HG03108 (cell line): ENCODE measurements at regions not wholly inside any gene's neighbourhood (a gene's known extent, or its start where the extent isn't known, plus 50 kb on each side); places are given as distances from the start of the nearest gene placed in this dataset.

Source experiments
- ATAC-seq: cut with Tn5 transposase; IDR thresholded peaks from one replicate; pipeline ENCODE4 v1.9.1; 2021; ENCODE audit warnings: moderate library complexity; ENCODE audit not compliant: unreplicated experiment

DNA sequence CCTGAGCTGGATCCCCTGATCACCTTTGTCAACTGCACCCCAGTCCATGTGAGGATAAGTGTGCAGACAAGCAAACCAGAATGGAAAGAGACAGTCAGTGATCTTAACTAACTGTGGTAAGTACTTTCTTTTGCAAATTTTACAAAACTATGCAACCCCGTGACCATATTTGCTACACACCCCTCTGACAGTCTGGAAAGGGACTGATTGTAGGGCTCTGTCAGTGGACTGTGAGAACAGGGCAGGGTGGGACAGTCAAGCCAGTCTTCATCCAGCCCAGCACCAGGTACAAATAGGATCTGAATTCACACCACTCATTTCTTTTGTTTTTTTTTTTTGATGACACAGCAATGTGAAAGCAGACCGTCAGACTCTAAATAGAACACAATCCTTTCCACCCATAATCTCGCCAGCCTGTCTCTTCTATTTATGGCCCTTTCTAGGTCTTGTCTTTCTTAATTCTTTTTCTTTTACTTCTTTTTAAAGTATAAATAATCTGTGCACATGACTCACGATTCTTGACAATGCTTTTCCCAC, 165.6 kb downstream of the ARL6IP6 start:
- ATAC-seq: no peak

DNA sequence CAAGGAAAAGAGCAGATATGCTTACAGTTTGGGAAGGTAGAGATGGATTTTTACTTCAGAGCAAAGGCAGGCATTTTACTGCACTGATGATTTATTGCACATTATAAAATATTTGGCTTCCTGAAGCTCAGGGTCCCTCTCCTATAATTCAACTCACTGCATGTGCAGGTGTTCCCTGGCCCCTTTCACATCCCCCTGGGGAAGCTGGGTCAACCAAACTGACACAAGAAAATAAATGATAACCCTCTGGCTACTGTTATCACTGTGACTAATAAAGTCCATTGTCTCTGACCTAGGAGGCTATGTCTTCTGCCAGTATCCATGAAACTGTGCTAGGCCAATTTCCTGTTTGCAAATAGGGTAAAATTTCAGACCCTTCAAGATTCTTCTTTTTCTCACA, 163.1 kb downstream of the ARL6IP6 start:
- no peak for ATAC-seq

DNA sequence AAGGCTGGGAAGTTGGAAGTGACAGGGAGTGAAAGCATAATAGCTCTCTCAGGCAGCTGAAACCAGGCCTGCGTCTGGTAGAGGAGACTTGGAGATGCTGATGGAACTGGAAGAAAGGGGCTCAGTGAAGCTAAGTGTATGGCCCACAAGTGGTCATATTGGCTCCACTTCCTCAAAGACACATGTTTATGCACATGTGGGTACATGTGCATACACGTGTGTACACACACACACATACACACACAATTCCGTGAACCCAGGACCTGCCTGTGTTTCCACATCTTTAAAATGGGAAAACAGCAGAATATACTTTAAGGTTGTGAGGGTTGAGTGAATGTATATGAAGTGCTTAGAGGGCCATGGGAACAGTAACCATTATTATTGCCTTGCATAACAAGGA, 160.9 kb downstream of the ARL6IP6 start:
- no peak for ATAC-seq

DNA sequence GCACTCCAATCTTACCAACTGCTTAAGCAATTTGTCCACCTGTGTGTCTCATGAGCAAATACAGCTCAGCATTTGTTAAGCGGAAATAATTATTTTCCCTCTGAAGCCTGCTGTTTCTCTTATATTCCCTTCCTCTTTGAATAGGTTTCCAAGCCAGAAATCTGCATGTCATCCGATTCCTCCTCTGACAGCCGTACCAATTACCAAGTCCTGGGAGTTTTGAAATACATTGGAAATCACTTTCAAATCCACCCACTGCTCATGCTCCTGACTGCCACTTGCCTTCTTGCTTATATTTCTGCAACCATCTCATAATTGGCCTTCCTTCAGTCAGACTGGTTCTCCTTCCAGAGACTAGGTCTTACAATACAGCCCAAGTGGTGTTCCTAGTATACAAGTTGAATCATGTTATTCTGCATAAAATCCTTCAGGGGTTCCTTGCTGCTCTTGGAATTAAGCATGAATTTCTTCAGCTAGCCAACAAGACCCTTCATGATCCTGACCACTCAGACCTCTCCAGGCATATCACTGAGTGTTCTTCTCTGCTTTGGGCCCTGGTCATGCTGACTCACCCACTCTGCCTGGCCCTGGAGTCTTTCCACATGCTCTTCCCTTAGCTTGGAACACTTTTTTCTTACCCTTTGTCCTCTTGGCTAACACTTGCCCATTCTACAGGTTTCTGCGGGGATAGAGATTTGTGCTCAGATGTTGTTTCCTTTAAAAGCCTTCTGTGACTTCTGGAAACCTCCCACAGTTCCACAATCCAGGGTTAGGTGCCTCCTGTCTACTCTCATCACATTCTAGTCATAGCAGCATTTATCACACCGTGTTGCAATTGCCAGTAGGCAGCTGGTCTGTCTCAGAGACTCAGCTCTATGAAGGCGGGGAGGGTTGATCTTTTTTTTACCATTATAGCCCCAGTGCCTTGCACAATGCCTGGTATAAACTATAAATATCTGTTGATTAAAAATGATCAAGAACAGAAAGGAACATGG, 157.6 kb downstream of the ARL6IP6 start:
- no peak for ATAC-seq

DNA sequence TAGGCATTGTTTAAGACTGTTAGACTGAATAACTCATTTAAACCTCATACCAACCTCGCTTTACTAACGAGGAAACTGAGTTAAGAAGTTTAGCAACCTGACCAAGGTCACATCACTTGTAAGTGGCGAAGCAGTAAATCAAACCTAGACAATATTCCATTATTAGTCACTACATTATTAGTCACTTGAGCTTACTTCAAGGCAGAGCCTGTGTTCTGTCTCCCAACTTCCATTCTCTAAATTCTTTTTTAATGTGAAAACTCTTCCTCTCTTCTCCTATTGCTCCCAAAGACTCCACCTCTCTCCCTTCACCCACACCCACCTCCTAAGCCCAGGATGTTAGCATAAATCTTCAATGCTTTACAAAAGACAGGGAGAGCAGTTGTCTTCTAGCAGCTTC, 156.5 kb downstream of the ARL6IP6 start:
- no peak for ATAC-seq

DNA sequence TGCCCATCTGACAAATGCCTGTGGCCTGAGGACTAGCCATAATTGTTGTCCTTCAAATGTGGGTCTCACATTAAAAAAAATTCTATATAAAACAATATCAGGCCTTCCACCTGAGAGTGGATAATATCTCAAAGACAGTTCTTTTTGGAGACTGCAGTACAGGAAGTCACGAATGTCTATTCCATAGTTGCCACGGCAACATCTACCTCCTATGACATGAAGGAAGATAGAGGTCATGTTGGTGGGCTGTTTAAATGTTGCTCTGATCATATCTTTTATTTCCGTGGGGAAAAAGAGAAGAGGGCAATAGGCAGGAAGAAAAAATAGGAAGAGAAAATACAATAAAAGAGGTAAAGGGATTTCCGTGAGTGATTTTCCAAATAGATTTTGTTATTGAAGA, 151.8 kb downstream of the ARL6IP6 start:
- no peak for ATAC-seq

DNA sequence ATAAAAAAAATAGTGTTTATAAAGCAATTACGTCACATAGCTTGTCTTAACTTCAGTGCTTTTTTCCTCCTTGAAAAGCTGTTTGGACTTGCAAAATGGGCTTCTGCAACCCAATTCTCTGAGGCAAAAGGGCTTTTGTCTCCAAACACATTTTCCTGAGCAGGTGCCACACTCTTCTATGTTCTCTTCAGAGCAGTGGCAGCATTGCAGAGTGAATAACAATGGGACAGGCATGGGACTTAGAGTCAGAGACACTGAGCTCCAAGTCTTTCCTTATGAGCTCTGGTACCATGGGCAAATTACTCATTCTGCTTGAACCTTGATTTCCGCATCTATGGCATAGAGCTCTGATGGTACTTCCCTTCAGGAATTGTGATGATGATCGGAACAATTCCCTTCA, 149.0 kb downstream of the ARL6IP6 start:
- ATAC-seq: no peak

DNA sequence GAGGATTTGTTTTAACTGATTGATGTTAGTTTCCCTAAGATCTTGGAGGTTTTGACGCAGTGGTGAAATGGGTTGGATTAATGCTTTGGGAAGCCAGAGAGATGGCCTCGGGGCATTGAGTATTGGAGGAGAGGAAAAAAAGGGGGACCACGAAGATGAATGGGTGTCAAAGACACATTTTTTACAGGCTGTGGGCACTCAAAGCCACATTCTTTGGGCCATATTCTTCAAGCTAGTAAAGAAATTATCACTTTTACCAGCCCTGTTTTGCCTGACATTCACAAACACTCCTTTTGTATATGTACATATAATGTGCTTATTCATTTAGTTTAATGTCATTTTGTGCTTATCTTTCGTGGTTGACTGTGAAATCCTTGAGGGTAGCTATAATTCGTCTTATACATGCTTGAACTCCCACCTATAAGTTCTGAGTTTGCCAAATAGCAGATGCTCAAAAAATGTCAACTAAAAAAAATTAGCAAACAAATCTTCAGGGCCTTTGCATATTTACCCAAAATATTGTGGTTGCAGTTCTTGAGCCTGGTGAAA, 146.3 kb downstream of the ARL6IP6 start:
- ATAC-seq: no peak

DNA sequence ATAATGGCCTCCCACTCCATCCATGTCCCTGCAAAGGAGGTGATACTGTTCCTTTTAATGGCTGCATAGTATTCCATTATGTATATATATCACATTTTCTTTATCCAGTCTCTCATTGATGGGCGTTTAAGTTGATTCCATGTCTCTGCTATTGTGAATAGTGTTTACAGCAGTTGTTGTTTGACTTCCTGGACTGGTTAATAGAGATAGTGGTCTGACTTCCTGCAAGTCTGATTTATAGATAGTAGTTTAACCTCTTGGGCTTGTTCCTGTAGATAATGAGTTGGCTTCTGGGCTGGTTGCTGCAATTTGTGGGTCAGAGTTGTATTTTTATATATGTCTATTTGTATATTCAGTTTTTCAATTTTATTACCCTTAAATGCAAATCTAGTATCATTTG, 145.4 kb downstream of the ARL6IP6 start:
- no peak for ATAC-seq

DNA sequence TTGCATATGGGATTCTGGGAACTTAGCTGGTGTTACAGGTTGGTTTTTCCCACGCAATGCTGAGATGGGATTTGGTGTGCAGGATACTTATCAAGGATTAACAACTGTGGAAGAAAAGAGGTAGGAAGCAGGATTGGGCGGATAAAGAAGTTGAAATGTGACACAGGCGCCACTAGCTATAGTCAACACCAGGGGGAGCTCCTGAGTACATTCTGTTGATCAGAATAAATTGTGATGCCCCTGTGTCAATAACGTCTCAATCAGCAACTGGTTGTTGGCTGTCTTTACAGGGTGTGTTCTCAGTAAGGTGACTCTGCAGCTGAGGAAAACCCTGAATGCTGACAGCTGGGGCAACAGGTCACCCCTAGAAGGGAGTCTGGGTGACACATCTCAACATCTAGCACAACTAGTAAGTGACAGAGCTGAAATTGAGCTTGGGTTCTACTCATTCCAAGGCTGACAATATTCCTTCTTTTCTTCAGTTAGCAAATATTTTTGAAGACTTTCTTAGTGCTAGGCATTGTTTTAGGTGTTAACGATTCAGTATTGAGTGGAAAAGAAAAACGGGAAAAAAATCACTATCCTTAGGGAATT, 143.0 kb downstream of the ARL6IP6 start:
- ATAC-seq: no peak

DNA sequence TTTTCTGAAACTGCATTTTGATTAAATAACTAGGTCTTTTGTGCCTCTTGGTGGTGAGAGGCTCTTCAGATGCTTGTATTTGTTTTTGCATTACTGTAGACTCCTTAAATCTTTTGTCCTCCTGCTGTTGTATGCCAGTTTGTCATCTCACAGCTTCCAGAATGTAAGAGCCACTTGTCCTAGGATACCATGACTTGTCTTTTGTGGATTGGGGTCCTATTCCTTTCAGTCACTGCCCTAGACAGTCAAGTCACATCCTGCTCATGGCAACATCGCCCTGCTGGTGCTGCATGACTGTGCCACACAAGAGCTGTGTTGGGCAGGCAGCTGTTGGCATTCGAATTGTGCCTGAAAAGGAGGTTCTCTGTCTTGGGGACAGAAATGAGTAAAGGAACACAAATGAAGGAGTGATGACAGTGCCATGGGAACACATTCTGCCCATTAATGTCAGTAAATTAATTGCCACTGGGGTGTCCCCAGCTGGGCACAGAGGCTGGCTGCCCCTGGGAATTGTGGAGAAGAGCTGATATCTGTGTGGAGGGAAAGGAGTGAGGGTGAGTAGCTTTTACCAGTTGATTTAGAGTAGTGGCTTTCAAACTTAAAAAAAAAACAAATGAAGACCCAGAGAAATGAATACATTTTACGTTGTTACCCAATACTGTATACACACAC, 140.3 kb downstream of the ARL6IP6 start:
- ATAC-seq: no peak

DNA sequence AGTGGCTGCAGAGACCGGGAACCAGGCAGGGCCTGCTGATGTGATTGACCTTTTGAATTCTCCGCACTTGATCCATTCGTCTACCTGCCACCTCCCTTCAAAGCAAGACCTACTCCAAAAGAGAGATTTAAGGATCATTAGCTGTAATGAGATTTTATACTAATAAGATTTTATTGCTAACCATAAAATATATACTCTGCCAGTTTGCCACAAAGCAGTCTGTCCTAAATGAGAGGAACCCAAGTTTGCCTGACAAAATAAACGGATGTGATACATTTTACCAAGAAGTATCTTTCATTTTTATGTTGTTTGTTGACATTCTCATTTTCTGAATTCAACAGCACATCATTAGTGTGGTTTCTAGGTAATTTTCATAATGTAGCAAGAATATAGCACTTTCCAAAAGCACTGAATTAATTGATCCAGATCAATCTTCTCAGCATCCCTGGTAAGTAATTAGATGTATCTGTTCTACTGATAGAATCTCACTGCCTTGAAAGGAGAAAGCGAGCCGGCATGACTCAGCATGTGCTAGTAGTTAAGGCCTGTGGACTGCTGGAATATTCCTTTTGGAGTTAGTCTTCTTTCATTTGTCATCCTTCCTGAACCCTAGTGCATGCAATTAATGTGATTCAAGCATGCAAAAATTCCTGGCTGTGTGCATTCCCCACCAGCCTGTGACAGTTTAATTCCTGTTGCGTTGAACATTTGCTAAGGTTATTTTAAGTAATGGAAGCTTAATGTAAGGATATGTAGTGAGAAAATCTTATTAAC, 128.5 kb downstream of the ARL6IP6 start:
- no peak for ATAC-seq

DNA sequence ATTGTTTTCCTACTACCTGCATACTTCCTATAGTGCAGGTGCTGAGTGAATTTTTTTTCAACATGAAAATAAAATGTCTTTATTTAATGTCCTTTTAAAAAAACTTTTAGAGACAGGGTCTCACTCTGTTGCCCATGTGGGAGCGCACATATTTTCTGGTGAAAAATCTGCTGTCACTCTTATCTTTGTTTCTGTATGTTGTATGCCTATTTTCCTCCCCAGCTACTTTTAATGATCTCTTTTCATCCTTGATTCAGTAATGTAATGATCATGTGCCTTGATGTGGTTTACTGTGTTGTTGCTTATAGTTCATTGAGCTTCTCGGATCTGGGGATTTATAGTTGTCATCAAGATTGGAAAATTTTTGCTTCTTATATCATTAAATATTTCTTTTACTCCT, 117.3 kb downstream of the ARL6IP6 start:
- no peak for ATAC-seq

DNA sequence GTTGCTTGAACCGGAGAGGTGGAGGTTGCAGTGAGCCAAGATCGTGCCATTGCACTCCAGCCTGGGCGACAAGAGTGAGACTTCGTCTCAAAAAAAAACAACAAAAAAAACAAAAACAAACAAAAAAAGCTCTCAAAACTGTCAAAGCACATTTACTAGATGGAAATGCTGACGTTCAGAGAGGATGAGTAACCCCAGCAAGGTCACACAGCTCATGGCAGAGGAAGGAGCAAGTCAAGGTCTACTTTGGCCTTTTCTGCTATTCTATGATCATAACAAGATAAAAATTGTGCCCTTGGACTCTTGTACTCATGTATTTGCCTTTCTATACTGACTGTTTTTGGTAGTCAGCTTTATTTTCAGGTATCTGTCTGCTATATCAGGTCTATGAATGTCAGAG, 109.5 kb downstream of the ARL6IP6 start:
- no peak for ATAC-seq

DNA sequence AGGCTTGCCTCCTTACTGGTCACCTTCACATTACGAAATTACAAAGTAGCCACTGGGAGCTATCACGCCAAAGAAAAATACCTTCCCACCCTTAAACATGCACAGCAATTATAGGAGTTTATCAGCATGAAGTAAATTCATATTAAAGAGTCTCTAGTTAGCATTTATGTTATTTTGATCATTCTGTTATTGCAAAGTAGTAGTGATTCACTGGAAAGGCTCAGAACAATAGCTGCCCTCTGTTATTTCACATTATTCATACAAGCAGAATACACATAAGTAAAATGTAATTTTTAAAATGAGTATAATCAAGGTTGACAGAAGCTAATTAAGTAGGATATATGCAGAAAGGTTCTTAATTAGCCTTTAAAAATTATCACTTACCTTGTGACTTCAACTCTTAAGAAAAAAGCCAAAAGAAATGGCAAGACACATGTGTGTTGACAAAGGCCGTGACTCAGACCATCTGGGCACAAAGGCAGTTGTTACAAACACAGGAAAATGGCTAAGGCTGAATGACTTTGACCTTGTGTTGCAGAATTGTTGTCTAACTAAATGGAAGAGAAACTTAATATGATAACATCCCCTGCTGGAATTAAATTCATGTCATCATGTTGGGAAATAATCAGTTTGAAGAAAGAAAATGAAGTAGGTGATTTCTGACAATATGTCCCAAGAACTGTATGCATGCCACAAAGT, 108.3 kb downstream of the ARL6IP6 start:
- no peak for ATAC-seq

DNA sequence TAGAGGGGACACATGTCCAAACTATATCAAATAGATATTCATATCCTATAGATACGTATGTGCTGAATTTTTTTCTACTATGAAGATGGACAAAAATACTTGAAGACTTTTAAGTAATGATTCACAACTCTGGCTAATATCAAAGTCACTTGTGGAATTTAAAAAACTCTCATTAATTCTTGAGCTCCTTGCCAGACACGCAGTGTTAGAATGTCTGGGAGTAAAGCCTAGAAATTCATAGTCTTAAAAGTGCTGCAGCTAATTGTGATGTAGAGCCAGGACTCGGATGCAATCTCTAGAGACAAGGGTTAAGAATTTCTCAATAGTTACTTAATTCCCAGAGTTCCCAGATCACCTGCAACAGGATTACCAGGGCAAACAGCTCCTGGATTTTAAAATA, 107.4 kb downstream of the ARL6IP6 start:
- ATAC-seq: no peak

DNA sequence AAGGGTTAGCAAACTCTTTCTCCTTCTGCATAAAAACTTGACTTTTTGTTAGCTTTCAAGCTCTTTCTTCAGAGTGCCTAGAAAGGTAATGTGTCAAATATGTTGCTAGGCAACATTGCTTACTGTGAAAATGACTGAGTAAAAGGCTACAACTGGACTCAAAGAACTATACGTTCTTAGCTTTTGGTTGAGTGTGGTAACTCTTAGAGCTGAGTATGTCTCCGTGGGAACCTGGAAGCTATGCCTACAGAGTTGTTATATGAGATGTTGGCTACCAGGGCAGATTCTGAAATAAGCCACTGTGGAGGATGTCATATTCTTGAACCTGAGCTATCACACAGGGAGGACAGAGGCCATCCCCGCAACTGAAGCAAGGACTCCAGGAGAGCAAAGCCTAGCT, 105.5 kb downstream of the ARL6IP6 start:
- no peak for ATAC-seq

DNA sequence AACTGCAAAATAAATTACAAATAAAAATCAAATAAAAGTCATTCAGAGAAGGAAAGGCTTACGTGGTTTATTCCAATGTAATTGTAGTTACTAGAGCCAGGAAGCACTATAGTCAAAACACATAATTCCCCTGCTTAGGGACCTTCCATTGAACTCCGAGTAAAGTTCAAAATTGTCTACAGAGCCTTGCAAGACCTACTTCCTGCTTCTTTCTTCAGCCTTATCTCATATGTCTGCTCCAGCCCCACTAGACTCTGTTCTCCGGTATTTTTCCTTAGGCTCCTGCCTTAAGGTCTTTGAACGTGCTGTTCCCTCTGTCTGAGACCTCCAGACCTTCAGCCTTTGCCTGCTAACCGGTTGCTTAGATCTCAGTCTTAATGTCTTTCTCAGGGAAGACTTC, 104.3 kb downstream of the ARL6IP6 start:
- no peak for ATAC-seq

DNA sequence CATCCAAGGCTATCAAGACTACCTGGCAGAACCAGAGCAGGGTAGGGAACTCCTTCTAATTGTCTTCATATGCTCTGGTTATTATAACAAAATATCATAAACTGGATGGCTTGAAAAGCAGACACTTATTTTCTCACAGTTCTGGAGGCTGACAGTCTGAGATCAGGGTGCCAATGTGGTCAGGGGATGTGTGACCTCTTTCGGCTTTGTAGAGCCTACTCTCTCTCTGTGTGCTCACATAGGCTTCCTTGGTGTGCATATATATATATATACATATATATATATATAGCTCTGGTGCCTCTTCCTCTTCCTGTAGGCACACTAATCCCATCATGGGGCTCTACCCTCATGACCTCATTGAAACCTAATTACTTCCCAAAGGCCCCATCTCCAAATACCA, 101.6 kb downstream of the ARL6IP6 start:
- ATAC-seq: no peak

DNA sequence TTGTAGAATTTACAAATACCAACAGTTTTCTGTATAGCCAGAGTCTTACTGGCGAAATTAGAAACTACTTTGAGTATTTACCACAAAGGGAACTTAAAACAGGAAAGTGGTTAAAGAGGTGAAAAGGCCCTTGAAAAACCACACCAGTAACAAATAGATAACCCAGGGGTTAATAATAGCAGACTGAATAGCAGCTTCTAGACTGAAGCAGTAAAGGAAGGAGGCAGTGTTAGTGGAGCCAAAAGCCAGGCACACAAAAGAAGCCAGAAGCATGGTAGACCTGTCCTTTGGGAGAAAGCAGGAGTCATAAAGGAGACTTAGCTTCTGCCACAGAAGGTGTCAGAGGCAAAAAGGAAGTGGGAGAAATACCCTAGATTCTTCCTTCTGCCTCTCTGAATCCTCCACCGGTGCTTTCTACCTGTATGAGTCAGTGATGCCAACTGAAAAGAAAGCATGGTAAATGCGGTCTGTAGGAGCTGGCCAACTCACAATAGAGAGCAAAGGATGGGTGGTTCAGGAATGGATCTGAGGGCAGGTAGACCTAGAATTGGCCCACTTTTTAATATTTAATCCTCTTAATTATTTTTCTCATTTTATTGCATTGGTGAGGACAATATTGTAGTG, 97.3 kb downstream of the ARL6IP6 start:
- no peak for ATAC-seq
